SK-N-SH (cell line): ENCODE measurements at regions not wholly inside any gene's neighbourhood (a gene's known extent, or its start where the extent isn't known, plus 50 kb on each side); places are given as distances from the start of the nearest gene placed in this dataset.

Experiments
- CTCF ChIA-PET: fragments of 300-600, 350-600 bp; formaldehyde crosslinking; extraction: SDS; loops from one replicate; lab custom pipeline; 2021; lab: Yijun Ruan, JAX
- POLR2A ChIA-PET: fragments of 350-600 bp; sonication (Branson Sonifier 250); formaldehyde crosslinking; extraction: SDS; loops from one replicate; lab custom pipeline; 2020; ENCODE audit warnings: antibody characterized with exemption, inconsistent platforms; lab: Yijun Ruan, JAX
- DNase-seq: peaks from one replicate; pipeline ENCODE4 v3.0.0; 2012
- H2AFZ ChIP-seq: fragments of 200-600 bp; sonication (generic); 2 replicates; pipeline ENCODE4 v1.8.1; 2016; ENCODE audit warnings: antibody characterized with exemption, mild to moderate bottlenecking, low read depth
- H3F3A ChIP-seq: fragments of 200-600 bp; sonication (generic); replicated peaks from 2 replicates; pipeline ENCODE3; 2016; ENCODE audit warnings: antibody characterized with exemption, mild to moderate bottlenecking; ENCODE audit not compliant: insufficient read depth
- H3K27ac ChIP-seq, 2 experiments: fragments of 200-500 bp in 1 of 2; fragments of 200-600 bp in 1 of 2; sonication (Bioruptor generic) in 1 of 2; sonication (generic), shearing (Covaris generic) in 1 of 2; 2 replicates each; pipeline versions ENCODE4 v1.5.1 to v1.6.1; 2014 to 2016; ENCODE audit warnings: low read depth in 2 of 2, inconsistent platforms in 1 of 2, low read length in 1 of 2, mild to moderate bottlenecking in 1 of 2, mixed read lengths in 1 of 2
- H3K27me3 ChIP-seq: fragments of 200-600 bp; sonication (generic), shearing (Covaris generic); 2 replicates; pipeline ENCODE4 v1.6.1; 2016; ENCODE audit warnings: mixed run types; ENCODE audit not compliant: insufficient read depth
- H3K36me3 ChIP-seq, 2 experiments: fragments of 200-500 bp in 1 of 2; fragments of 200-600 bp in 1 of 2; sonication (Bioruptor generic) in 1 of 2; sonication (generic) in 1 of 2; replicated peaks in 1 of 2; 2 replicates each; pipeline versions ENCODE3 to v1.5.1; 2014 to 2016; ENCODE audit warnings: low read length in 1 of 2, mild to moderate bottlenecking in 1 of 2; ENCODE audit not compliant: insufficient read depth in 2 of 2, control insufficient read depth in 1 of 2
- H3K4me1 ChIP-seq, 2 experiments: fragments of 200-500 bp in 1 of 2; fragments of 200-600 bp in 1 of 2; sonication (Bioruptor generic) in 1 of 2; sonication (generic), shearing (Covaris generic) in 1 of 2; 2 replicates each; pipeline versions ENCODE4 v1.5.1 to v1.6.1; 2014 to 2016; ENCODE audit warnings: low read depth in 1 of 2, low read length in 1 of 2, mixed run types in 1 of 2; ENCODE audit not compliant: insufficient read depth in 2 of 2, control insufficient read depth in 1 of 2
- H3K4me2 ChIP-seq: fragments of 200-600 bp; sonication (generic), shearing (Covaris generic); 2 replicates; pipeline ENCODE4 v1.6.1; 2017; ENCODE audit warnings: mixed run types
- H3K4me3 ChIP-seq, 2 experiments: fragments of 200-500 bp in 1 of 2; fragments of 200-600 bp in 1 of 2; sonication (Bioruptor generic) in 1 of 2; sonication (generic), shearing (Covaris generic) in 1 of 2; 2 replicates each; pipeline versions ENCODE4 v1.5.1 to v1.8.1; 2014 to 2016; ENCODE audit warnings: low read depth in 2 of 2, inconsistent platforms in 1 of 2, low read length in 1 of 2, mild to moderate bottlenecking in 1 of 2, mixed read lengths in 1 of 2, moderate library complexity in 1 of 2
- H3K79me2 ChIP-seq: fragments of 200-600 bp; sonication (generic); 2 replicates; pipeline ENCODE4 v1.8.1; 2017; ENCODE audit warnings: mild to moderate bottlenecking; ENCODE audit not compliant: insufficient read depth
- H3K9ac ChIP-seq: fragments of 200-600 bp; sonication (generic); 2 replicates; pipeline ENCODE4 v1.6.1; 2017; ENCODE audit warnings: mixed run types
- H3K9me2 ChIP-seq: fragments of 200-600 bp; sonication (generic); 2 replicates; pipeline ENCODE4 v1.6.1; 2017; ENCODE audit warnings: mixed run types
- H3K9me3 ChIP-seq: fragments of 200-600 bp; sonication (generic); 2 replicates; pipeline ENCODE4 v1.6.1; 2017; ENCODE audit warnings: mixed run types, mild to moderate bottlenecking, moderate library complexity
- H4K20me1 ChIP-seq: fragments of 200-600 bp; sonication (generic); 2 replicates; pipeline ENCODE4 v1.6.1; 2017; ENCODE audit warnings: mild to moderate bottlenecking, mixed run types; ENCODE audit not compliant: insufficient read depth
- EP300 ChIP-seq, 2 experiments: IDR thresholded peaks; 2 replicates each; pipeline versions ENCODE4 v1.4.0 to v1.6.1; 2012; ENCODE audit warnings: borderline replicate concordance in 1 of 2, low read depth in 1 of 2, low read length in 1 of 2
- EZH2phosphoT487 ChIP-seq: fragments of 200-600 bp; sonication (generic); IDR thresholded peaks from 2 replicates; pipeline ENCODE4 v1.6.1; 2017; ENCODE audit warnings: low read depth, mixed run types, mild to moderate bottlenecking, antibody characterized with exemption, moderate library complexity, borderline replicate concordance
- GABPA ChIP-seq: IDR thresholded peaks from 2 replicates; pipeline ENCODE4 v1.4.0; 2012; ENCODE audit warnings: low read depth, mild to moderate bottlenecking
- MAX ChIP-seq: IDR thresholded peaks from 2 replicates; pipeline ENCODE4 v1.4.0; 2012; ENCODE audit warnings: low read depth
- NFIC ChIP-seq: IDR thresholded peaks from 2 replicates; pipeline ENCODE4 v1.4.0; 2012; ENCODE audit warnings: borderline replicate concordance
- PBX3 ChIP-seq: IDR thresholded peaks from 2 replicates; pipeline ENCODE4; 2012
- RAD21 ChIP-seq: IDR thresholded peaks from 2 replicates; pipeline ENCODE4 v1.6.1; 2012; ENCODE audit warnings: mild to moderate bottlenecking, low read length
- RCOR1 ChIP-seq: fragments of 150-350 bp; IDR thresholded peaks from 2 replicates; pipeline ENCODE4 v1.6.1; 2017; ENCODE audit warnings: antibody characterized with exemption, low read length
- RFX5 ChIP-seq: IDR thresholded peaks from 2 replicates; pipeline ENCODE4 v1.6.1; 2012; ENCODE audit warnings: mild to moderate bottlenecking, improper control_type of control experiment, low read length
- RXRA ChIP-seq: IDR thresholded peaks from 2 replicates; pipeline ENCODE4 v1.4.0; 2012; ENCODE audit warnings: low read depth, mild to moderate bottlenecking, borderline replicate concordance
- SMC3 ChIP-seq: IDR thresholded peaks from 2 replicates; pipeline ENCODE4 v1.6.1; 2012; ENCODE audit warnings: low read depth, low read length, improper control_type of control experiment
- TCF12 ChIP-seq: IDR thresholded peaks from 2 replicates; pipeline ENCODE4 v1.4.0; 2012
- TEAD4 ChIP-seq: IDR thresholded peaks from 2 replicates; pipeline ENCODE4 v1.4.0; 2012; ENCODE audit warnings: mild to moderate bottlenecking, borderline replicate concordance; ENCODE audit not compliant: insufficient read depth
- YY1 ChIP-seq: IDR thresholded peaks from 2 replicates; pipeline ENCODE4 v1.4.0; 2012; ENCODE audit warnings: low read depth, mild to moderate bottlenecking
- WGBS: methylation state at CpG from one replicate; pipeline ENCODE4 v1.1.6; 2017; ENCODE audit warnings: low lambda C conversion rate; 5-methylcytosine and 5-hydroxymethylcytosine counted together
- TF ChIP-seq, protein P1 (sequence below): fragments of 200-600 bp; sonication (generic); IDR thresholded peaks from 2 replicates; pipeline ENCODE4 v1.6.1; 2017; ENCODE audit warnings: antibody characterized with exemption, mild to moderate bottlenecking, moderate library complexity
- TF ChIP-seq, protein P2 (sequence below): IDR thresholded peaks from 2 replicates; pipeline ENCODE4 v1.4.0; 2012; ENCODE audit warnings: low read depth, borderline replicate concordance

GRCh38 chr2:117411983-117412382 is 402.5 kb upstream of the DDX18 start:
- no peak for DNase-seq
- H3F3A ChIP-seq = no peaks in the 10 kb centered on the region
- POLR2A ChIA-PET = no interaction called here
- no peak overlapping the region for H2AFZ ChIP-seq
- H3K4me1 ChIP-seq = no peaks in the 10 kb centered on the region
- no peak overlapping the region for H3K9ac ChIP-seq
- no peaks in the 10 kb centered on the region for H3K36me3 ChIP-seq
- H3K9me3 ChIP-seq = peaks cover 8% of the 10 kb centered on the region; the same call in 1 of the 2 replicates
- H4K20me1 ChIP-seq = no peaks in the 10 kb centered on the region
- H3K79me2 ChIP-seq = no peaks in the 10 kb centered on the region
- 37% methylated on average over 4 of the region's 4 CpGs for WGBS
- no peak overlapping the region for H3K27ac ChIP-seq
- H3K9me2 ChIP-seq = no peaks in the 10 kb centered on the region
- H3K4me2 ChIP-seq = no peak overlapping the region
- H3K4me3 ChIP-seq = no peak overlapping the region
- no peaks in the 10 kb centered on the region for H3K27me3 ChIP-seq
- CTCF ChIA-PET = interaction anchor here (0.7 to 1.5 kb wide), 3 partner anchors 9 to 59 kb away, joined by 3 to 4 read pairs (median 3); no protein-coding TSS in a partner anchor
- TF ChIP-seq, protein P1, sequence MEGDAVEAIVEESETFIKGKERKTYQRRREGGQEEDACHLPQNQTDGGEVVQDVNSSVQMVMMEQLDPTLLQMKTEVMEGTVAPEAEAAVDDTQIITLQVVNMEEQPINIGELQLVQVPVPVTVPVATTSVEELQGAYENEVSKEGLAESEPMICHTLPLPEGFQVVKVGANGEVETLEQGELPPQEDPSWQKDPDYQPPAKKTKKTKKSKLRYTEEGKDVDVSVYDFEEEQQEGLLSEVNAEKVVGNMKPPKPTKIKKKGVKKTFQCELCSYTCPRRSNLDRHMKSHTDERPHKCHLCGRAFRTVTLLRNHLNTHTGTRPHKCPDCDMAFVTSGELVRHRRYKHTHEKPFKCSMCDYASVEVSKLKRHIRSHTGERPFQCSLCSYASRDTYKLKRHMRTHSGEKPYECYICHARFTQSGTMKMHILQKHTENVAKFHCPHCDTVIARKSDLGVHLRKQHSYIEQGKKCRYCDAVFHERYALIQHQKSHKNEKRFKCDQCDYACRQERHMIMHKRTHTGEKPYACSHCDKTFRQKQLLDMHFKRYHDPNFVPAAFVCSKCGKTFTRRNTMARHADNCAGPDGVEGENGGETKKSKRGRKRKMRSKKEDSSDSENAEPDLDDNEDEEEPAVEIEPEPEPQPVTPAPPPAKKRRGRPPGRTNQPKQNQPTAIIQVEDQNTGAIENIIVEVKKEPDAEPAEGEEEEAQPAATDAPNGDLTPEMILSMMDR = no peak
- no peak for TF ChIP-seq MAX
- no peak for TF ChIP-seq YY1
- TF ChIP-seq EP300 (IDR thresholded peaks at IDR 0.05; ENCODE audit: borderline replicate concordance in 1 of 2, low read depth in 1 of 2, low read length in 1 of 2) = no peak
- no peak for TF ChIP-seq SMC3
- no peak for TF ChIP-seq EZH2phosphoT487
- TF ChIP-seq PBX3 = no peak
- no peak for TF ChIP-seq RCOR1
- no peak for TF ChIP-seq TCF12
- no peak for TF ChIP-seq RFX5
- no peak for TF ChIP-seq NFIC
- TF ChIP-seq RAD21 = no peak; the same call in 1 of the 2 replicates
- TF ChIP-seq TEAD4 = no peak
- no peak for TF ChIP-seq RXRA
- TF ChIP-seq GABPA = no peak
- TF ChIP-seq, protein P2, sequence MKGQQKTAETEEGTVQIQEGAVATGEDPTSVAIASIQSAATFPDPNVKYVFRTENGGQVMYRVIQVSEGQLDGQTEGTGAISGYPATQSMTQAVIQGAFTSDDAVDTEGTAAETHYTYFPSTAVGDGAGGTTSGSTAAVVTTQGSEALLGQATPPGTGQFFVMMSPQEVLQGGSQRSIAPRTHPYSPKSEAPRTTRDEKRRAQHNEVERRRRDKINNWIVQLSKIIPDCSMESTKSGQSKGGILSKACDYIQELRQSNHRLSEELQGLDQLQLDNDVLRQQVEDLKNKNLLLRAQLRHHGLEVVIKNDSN = no peak
- TF ChIP-seq, all 33 proteins: peak for 0
